Nephron progenitor cell (in vitro differentiated cells): ENCODE measurements at regions not wholly inside any gene's neighbourhood (a gene's known extent, or its start where the extent isn't known, plus 50 kb on each side); places are given as distances from the start of the nearest gene placed in this dataset.

Source experiments
- DNase-seq: peaks from one replicate; pipeline ENCODE4 v3.0.0; 2021
- H3K27ac Mint-ChIP-seq: 2 replicates; pipeline ENCODE4 v1.8.0; 2021; ENCODE audit warnings: mild to moderate bottlenecking, moderate library complexity, mixed read lengths
- H3K27me3 Mint-ChIP-seq: 2 replicates; pipeline ENCODE4 v1.8.0; 2021; ENCODE audit warnings: mild to moderate bottlenecking, low read depth, mixed read lengths; ENCODE audit not compliant: poor library complexity
- H3K36me3 Mint-ChIP-seq: 2 replicates; pipeline ENCODE4 v1.8.0; 2021; ENCODE audit warnings: low read depth, mixed read lengths
- H3K4me1 Mint-ChIP-seq: 2 replicates; pipeline ENCODE4 v1.8.0; 2021; ENCODE audit warnings: mixed read lengths
- H3K4me3 Mint-ChIP-seq: 2 replicates; pipeline ENCODE4 v1.8.0; 2021; ENCODE audit warnings: mild to moderate bottlenecking, moderate library complexity, mixed read lengths
- H3K9me3 Mint-ChIP-seq: 2 replicates; pipeline ENCODE4 v1.8.0; 2021; ENCODE audit warnings: mild to moderate bottlenecking, moderate library complexity, mixed read lengths
- TF ChIP-seq, protein P1 (sequence below): fragments of 200-600 bp; sonication (generic); IDR thresholded peaks from 2 replicates; pipeline ENCODE4 v1.5.0; 2021; ENCODE audit warnings: antibody characterized with exemption

DNA sequence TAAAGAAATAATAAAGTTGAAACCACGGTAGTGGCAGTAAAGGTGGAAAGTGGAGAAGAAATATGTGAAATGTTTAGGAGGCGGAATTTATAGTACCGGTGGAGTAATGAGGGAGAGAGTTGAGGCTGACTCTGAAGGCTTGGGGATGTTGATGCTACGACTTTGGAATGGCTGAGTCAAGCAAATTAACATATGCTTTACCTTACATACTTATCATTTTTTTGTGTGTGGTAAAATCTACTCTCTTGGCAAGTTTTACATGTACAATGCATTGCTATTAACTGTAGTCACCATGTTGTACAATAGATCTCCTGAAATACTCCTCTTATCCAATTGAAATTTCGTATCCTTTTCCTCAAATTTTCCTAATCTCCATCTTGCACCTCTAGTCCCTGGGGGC, 179.0 kb downstream of the TAF11L14 start:
- H3K4me3 Mint-ChIP-seq = no peak overlapping the region
- TF ChIP-seq, protein P1, sequence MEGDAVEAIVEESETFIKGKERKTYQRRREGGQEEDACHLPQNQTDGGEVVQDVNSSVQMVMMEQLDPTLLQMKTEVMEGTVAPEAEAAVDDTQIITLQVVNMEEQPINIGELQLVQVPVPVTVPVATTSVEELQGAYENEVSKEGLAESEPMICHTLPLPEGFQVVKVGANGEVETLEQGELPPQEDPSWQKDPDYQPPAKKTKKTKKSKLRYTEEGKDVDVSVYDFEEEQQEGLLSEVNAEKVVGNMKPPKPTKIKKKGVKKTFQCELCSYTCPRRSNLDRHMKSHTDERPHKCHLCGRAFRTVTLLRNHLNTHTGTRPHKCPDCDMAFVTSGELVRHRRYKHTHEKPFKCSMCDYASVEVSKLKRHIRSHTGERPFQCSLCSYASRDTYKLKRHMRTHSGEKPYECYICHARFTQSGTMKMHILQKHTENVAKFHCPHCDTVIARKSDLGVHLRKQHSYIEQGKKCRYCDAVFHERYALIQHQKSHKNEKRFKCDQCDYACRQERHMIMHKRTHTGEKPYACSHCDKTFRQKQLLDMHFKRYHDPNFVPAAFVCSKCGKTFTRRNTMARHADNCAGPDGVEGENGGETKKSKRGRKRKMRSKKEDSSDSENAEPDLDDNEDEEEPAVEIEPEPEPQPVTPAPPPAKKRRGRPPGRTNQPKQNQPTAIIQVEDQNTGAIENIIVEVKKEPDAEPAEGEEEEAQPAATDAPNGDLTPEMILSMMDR = no peak
- H3K36me3 Mint-ChIP-seq = no peaks in the 10 kb centered on the region
- H3K4me1 Mint-ChIP-seq = no peaks in the 10 kb centered on the region
- H3K9me3 Mint-ChIP-seq = no peaks in the 10 kb centered on the region
- no peak overlapping the region for H3K27ac Mint-ChIP-seq
- DNase-seq = no peak
- peaks cover 6% of the 10 kb centered on the region for H3K27me3 Mint-ChIP-seq

DNA sequence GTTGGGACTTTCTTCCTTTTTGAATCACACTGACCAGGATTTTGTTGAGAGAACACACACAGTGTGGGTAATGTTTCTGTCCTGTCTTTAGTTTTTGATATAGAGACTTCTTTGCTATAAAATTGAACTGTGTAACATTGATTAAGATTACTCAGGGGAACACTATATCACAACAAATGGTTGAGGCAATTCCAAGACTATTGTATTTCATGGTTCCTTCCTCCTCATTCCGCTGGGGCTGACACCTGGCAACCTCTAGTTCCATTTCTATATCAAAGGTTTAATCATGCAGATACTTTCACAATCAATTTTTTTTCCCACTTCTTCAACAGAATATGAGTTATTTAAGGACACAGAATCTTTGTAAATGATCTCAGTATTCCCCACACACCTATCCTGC, 182.2 kb downstream of the TAF11L14 start:
- no peaks in the 10 kb centered on the region for H3K9me3 Mint-ChIP-seq
- no peaks in the 10 kb centered on the region for H3K36me3 Mint-ChIP-seq
- H3K4me1 Mint-ChIP-seq = no peaks in the 10 kb centered on the region
- H3K4me3 Mint-ChIP-seq = no peak overlapping the region
- TF ChIP-seq, protein P1 = no peak
- H3K27ac Mint-ChIP-seq = no peak overlapping the region
- no peaks in the 10 kb centered on the region for H3K27me3 Mint-ChIP-seq
- no peak for DNase-seq

DNA sequence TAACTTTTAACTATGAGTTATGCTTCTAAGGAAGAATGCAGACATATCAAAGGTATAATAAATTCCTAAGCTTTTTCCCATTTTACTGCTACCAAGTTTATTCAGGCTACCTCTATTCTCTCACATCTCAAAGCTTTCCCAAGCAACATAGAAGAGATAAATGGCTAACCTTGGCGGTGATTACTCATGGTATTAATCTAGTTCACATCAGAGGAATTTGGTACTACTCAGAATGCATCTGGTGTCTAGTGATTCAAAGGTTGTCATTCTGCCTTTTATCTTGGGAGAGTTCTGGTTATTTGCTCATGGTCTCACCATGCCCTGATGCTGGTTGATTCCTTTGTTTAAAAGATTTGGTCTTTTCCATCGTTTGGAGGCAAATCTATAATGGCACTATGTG, 182.7 kb downstream of the TAF11L14 start:
- Mint-ChIP-seq H3K27me3 (no peaks in the 10 kb centered on the region), H3K27ac (no peak overlapping the region), H3K36me3 (no peaks in the 10 kb centered on the region), H3K4me1 (no peaks in the 10 kb centered on the region), H3K4me3 (no peak overlapping the region), H3K9me3 (no peaks in the 10 kb centered on the region)
- no peak for DNase-seq
- TF ChIP-seq, protein P1 = no peak

DNA sequence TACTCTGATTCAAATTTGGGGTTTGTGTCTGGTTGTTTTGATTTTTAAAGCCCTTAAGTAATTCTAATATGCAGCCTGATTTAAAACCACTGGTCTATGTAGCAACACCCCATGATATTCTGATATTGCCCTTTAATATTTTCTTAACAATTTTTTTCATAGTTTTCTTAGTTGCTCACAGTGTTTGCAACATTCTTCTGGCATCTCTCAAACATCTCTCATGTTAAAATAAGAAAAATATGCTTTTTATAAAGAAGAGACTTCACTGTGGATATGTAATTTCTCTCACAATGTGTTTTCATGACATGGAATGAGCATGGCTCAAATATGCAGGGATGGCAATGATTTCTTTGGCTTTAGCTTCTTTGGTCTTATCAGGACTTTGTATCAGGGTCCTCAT, 183.7 kb downstream of the TAF11L14 start:
- no peaks in the 10 kb centered on the region for H3K9me3 Mint-ChIP-seq
- H3K4me1 Mint-ChIP-seq = no peaks in the 10 kb centered on the region
- no peak overlapping the region for H3K27ac Mint-ChIP-seq
- no peaks in the 10 kb centered on the region for H3K36me3 Mint-ChIP-seq
- no peak for DNase-seq
- H3K27me3 Mint-ChIP-seq = no peaks in the 10 kb centered on the region
- H3K4me3 Mint-ChIP-seq = no peak overlapping the region
- TF ChIP-seq, protein P1 = no peak

DNA sequence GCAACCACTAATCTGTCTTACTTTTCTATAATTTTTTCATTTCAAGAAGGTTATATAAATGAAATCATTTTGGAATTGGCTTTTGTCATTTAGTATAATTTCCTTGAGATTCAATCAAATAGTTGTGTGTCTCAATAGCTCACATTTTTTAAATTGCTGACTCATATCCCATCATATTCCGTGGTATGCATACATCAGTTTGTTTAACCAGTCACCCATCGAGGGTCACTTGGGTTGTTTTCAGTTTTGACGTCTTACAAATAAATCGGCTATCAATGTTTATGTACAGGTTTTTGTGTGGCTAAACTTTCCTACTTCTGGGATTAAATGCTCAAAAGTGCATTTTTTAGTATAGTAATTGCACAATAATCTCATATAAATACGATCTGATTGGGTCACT, 185.5 kb downstream of the TAF11L14 start:
- no peak overlapping the region for H3K4me3 Mint-ChIP-seq
- no peaks in the 10 kb centered on the region for H3K36me3 Mint-ChIP-seq
- DNase-seq = no peak
- TF ChIP-seq, protein P1 = no peak
- H3K4me1 Mint-ChIP-seq = no peaks in the 10 kb centered on the region
- no peaks in the 10 kb centered on the region for H3K27me3 Mint-ChIP-seq
- no peaks in the 10 kb centered on the region for H3K9me3 Mint-ChIP-seq
- no peak overlapping the region for H3K27ac Mint-ChIP-seq

DNA sequence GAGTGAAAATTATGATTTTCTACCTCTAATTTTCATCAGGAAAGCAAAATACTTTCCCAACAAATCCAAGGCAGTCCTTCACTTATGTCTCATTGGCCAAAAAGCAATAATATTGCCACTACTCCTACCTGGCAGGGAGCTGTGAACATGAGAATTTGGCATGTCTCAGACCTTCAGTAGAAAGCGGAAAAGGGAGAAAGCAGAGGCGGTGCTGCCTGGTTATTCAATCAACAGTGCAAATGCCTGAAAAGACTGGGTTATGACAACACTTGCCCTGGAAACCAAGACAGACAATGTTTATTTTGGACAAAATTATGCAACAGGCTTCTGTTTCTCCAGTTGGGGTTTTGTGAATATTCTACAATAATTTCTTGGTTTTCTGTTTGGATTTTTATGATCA, 194.4 kb downstream of the TAF11L14 start:
- no peak overlapping the region for H3K27ac Mint-ChIP-seq

More for the DNA sequence above, 194.4 kb downstream of the TAF11L14 start:
- H3K4me3 Mint-ChIP-seq = no peak overlapping the region
- no peaks in the 10 kb centered on the region for H3K9me3 Mint-ChIP-seq
- TF ChIP-seq, protein P1 = no peak
- H3K4me1 Mint-ChIP-seq = no peaks in the 10 kb centered on the region
- H3K36me3 Mint-ChIP-seq = no peaks in the 10 kb centered on the region
- DNase-seq = no peak
- H3K27me3 Mint-ChIP-seq = peaks cover 3% of the 10 kb centered on the region
